ENCODE measurements at regions not wholly inside any gene's neighbourhood (a gene's known extent, or its start where the extent isn't known, plus 50 kb on each side); places are given as distances from the start of the nearest gene placed in this dataset.
"Not testable (repeated sequence)": the region's sequence is repeated elsewhere in the genome, so short reads cannot be mapped to it uniquely, and the experiment has no call there.

GRCh38 chr13:61107989-61108388 lies 307.7 kb downstream of the PCDH20 start:
- Histone ChIP-seq H3K27ac (no peak overlapping the region), H3K9me3 (no peaks in the 10 kb centered on the region), H3K27me3 (no peaks in the 10 kb centered on the region), H3K4me3 (no peak overlapping the region), H3K4me1 (no peaks in the 10 kb centered on the region), H3K36me3 (no peaks in the 10 kb centered on the region)
- ATAC-seq (no peak), DNase-seq (no peak)
- intact Hi-C loops (cut with DNase I) = no loop called here
- no peak for TF ChIP-seq CTCF (IDR thresholded peaks at IDR 0.05)

- Histone ChIP-seq H3K4me1 (no peaks in the 10 kb centered on the region), H3K36me3 (no peaks in the 10 kb centered on the region), H3K4me3 (no peak overlapping the region), H3K9me3 (no peaks in the 10 kb centered on the region), H3K27me3 (no peaks in the 10 kb centered on the region), H3K27ac (no peak overlapping the region)
- ATAC-seq = no peak
- no peak for DNase-seq
- TF ChIP-seq CTCF (IDR thresholded peaks at IDR 0.05) = no peak
- intact Hi-C loops (cut with DNase I) = no loop called here
These were observed 319.8 kb downstream of the PCDH20 start for GRCh38 chr13:61095885-61096284.

GRCh38 chr13:61094865-61095264 lies 320.8 kb downstream of the PCDH20 start:
- no peaks in the 10 kb centered on the region for H3K36me3 ChIP-seq
- no peak for ATAC-seq
- no peak overlapping the region for H3K27ac ChIP-seq
- H3K4me3 ChIP-seq = no peak overlapping the region
- H3K4me1 ChIP-seq = no peaks in the 10 kb centered on the region
- H3K9me3 ChIP-seq = no peaks in the 10 kb centered on the region
- intact Hi-C loops (cut with DNase I) = no loop called here
- TF ChIP-seq CTCF (IDR thresholded peaks at IDR 0.05) = no peak
- no peak for DNase-seq
- H3K27me3 ChIP-seq = no peaks in the 10 kb centered on the region

- DNase-seq; H3K4me1 ChIP-seq; H3K4me3 ChIP-seq; H3K9me3 ChIP-seq; H3K36me3 ChIP-seq; H3K27ac ChIP-seq; intact Hi-C loops (cut with DNase I); ATAC-seq; H3K27me3 ChIP-seq: not testable (repeated sequence)
These were observed 325.8 kb downstream of the PCDH20 start for GRCh38 chr13:61089894-61090293.

- DNase-seq = no peak
- H3K4me1 ChIP-seq = no peaks in the 10 kb centered on the region
- no peak overlapping the region for H3K4me3 ChIP-seq
- H3K27ac ChIP-seq = no peak overlapping the region
- H3K9me3 ChIP-seq = no peaks in the 10 kb centered on the region
- H3K36me3 ChIP-seq = no peaks in the 10 kb centered on the region
- TF ChIP-seq CTCF (IDR thresholded peaks at IDR 0.05) = no peak
- H3K27me3 ChIP-seq = no peaks in the 10 kb centered on the region
- no peak for ATAC-seq
- intact Hi-C loops (cut with DNase I) = no loop called here
These were observed 329.6 kb downstream of the PCDH20 start for GRCh38 chr13:61086087-61086486.

- no peak for ATAC-seq
- no peak overlapping the region for H3K4me3 ChIP-seq
- TF ChIP-seq CTCF (IDR thresholded peaks at IDR 0.05) = no peak
- DNase-seq = no peak
- intact Hi-C loops (cut with DNase I) = no loop called here
- no peaks in the 10 kb centered on the region for H3K4me1 ChIP-seq
- H3K27ac ChIP-seq = no peak overlapping the region
- H3K27me3 ChIP-seq = no peaks in the 10 kb centered on the region
- H3K9me3 ChIP-seq = no peaks in the 10 kb centered on the region
- H3K36me3 ChIP-seq = no peaks in the 10 kb centered on the region
These were observed 330.7 kb downstream of the PCDH20 start for GRCh38 chr13:61084988-61085387.

All from upper lobe of right lung (tissue), 1 donor.